ENCODE measurements at regions not wholly inside any gene's neighbourhood (a gene's known extent, or its start where the extent isn't known, plus 50 kb on each side); places are given as distances from the start of the nearest gene placed in this dataset.

- no peak for DNase-seq (ENCODE audit: low read depth)
- no peak for TF ChIP-seq MYC (IDR thresholded peaks at IDR 0.05; ENCODE audit: low read depth, low read length)
- TF ChIP-seq, protein P1, sequence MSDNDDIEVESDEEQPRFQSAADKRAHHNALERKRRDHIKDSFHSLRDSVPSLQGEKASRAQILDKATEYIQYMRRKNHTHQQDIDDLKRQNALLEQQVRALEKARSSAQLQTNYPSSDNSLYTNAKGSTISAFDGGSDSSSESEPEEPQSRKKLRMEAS (IDR thresholded peaks at IDR 0.05; ENCODE audit: low read depth, low read length), result no peak
- no peak for TF ChIP-seq CTCF (IDR thresholded peaks at IDR 0.05; ENCODE audit: low read depth, low read length)
- no peak for TF ChIP-seq POLR2A (IDR thresholded peaks at IDR 0.05; ENCODE audit: extremely low read depth, insufficient read length)
- H3K4me3 ChIP-seq (ENCODE audit: low read depth, low read length), result no peak overlapping the region
Observed at GRCh38 chr7:17659126-17659525, 281.2 kb downstream of the SNX13 start.

- H3K4me3 ChIP-seq (ENCODE audit: low read depth, low read length), result no peak overlapping the region
- no peak for DNase-seq (ENCODE audit: low read depth)
- no peak for TF ChIP-seq CTCF (IDR thresholded peaks at IDR 0.05; ENCODE audit: low read depth, low read length)
Observed at GRCh38 chr7:17660116-17660515, 280.2 kb downstream of the SNX13 start.

DNA sequence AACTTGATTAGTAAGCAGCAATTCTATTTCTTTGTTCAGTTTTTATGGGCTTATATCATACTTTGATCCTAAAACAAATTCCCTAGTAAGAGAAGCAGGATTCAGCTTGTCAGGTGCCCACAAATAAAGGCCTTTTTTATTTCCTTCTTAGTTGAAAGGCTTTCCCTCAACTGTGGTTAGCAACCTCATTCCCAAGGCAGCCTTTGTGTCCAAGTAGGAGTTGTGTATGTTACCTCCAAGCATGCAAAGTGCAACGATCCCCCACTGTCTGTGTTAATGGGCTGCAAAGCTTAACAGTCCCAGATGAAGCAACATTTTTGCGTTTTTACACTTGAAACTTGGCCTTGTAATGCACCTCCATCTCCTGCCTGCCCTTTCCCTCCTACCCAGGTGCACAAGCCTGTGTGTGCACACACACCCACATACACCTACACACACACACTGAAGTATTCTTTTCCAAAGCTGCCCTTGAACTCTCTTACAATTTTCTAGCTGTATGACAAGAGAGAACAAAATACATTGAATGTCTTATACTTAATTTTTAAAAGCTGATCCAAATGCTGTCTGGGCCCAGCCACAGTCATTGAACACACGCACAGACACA lies 278.2 kb downstream of the SNX13 start:
- TF ChIP-seq CTCF (IDR thresholded peaks at IDR 0.05; ENCODE audit: low read depth, low read length) (no peak), POLR2A (IDR thresholded peaks at IDR 0.05; ENCODE audit: extremely low read depth, insufficient read length) (no peak), MYC (IDR thresholded peaks at IDR 0.05; ENCODE audit: low read depth, low read length) (no peak)
- TF ChIP-seq, protein P1 (IDR thresholded peaks at IDR 0.05; ENCODE audit: low read depth, low read length), result no peak
- no peak for DNase-seq (ENCODE audit: low read depth)
- no peak overlapping the region for H3K4me3 ChIP-seq (ENCODE audit: low read depth, low read length)

DNA sequence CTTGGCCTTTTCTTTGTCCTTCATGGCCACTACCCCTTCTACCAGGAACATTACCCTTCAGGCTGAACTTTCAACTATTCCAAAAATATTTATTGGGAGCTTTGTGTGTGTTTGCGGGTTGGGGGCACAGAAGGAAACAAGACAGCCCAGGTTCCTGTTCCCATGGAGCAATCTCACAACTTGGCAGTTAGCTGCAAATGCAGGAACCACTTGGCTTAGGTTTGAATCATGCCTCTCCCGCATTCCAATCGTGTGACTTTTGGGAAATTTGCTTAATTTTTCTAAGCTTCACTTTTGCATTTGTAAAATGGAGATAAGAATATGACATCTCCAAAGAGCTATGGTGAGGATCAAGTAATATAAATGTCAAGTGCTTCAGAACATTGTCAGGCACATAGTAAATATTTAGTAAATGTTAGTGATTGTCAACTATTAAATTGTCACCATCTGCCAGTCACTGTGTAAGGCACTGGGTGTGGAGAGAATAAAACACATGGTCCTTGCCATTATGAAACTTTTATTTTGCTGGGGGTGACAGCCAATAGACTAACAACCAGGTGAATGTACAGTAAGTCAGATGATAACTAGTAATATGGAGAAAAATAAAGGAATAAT lies 277.1 kb downstream of the SNX13 start:
- TF ChIP-seq MYC (IDR thresholded peaks at IDR 0.05; ENCODE audit: low read depth, low read length), result no peak
- no peak for DNase-seq (ENCODE audit: low read depth)

DNA sequence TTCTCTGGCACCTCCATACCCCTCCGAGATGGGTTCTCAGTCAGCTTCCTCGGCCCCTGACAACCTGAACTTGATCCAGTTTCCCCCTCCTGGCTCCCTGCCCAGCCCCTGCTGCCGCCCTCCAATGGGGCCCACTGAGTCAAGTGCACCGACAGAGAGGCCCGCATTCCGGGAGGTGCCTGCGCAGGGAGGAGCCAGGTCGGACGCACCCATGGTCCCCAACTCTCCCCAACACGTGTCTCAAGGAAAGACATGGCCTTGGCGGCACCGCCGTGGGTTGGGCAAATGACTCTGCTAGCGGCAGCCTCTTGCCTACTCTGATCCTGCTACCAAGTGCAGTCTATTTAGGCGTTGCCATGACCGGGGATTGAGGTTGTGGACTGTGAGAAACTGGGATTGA lies 275.3 kb downstream of the SNX13 start:
- H3K4me3 ChIP-seq (ENCODE audit: low read depth, low read length), result no peak overlapping the region
- TF ChIP-seq, protein P1 (IDR thresholded peaks at IDR 0.05; ENCODE audit: low read depth, low read length), result no peak
- no peak for TF ChIP-seq CTCF (IDR thresholded peaks at IDR 0.05; ENCODE audit: low read depth, low read length)
- no peak for TF ChIP-seq MYC (IDR thresholded peaks at IDR 0.05; ENCODE audit: low read depth, low read length)
- TF ChIP-seq POLR2A (IDR thresholded peaks at IDR 0.05; ENCODE audit: extremely low read depth, insufficient read length), result no peak
- DNase-seq (ENCODE audit: low read depth), result no peak

More for the DNA sequence above, 277.1 kb downstream of the SNX13 start:
- H3K4me3 ChIP-seq (ENCODE audit: low read depth, low read length), result no peak overlapping the region

DNA sequence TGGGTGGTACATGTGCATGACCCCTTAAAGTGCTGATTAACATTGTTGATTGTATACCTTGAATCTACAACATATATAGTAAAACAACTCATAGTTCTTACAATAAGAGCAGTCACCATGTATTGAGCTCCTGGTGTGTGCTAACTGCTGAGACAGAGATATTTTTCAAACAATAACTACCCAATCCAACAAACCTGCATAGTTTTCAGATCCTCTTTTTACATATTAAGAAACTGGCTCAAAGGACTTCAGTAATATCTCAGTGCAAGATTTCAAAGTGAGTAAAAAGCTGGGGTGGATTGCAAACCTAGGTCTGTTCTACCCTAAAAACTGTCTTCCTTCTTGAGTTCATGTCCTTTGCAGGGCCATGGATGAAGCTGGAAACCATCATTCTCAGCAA lies 272.2 kb downstream of the SNX13 start:
- no peak overlapping the region for H3K4me3 ChIP-seq (ENCODE audit: low read depth, low read length)
- DNase-seq (ENCODE audit: low read depth), result no peak
- TF ChIP-seq CTCF (IDR thresholded peaks at IDR 0.05; ENCODE audit: low read depth, low read length), result no peak
- TF ChIP-seq MYC (IDR thresholded peaks at IDR 0.05; ENCODE audit: low read depth, low read length), result no peak
- TF ChIP-seq POLR2A (IDR thresholded peaks at IDR 0.05; ENCODE audit: extremely low read depth, insufficient read length), result no peak
- TF ChIP-seq, protein P1 (IDR thresholded peaks at IDR 0.05; ENCODE audit: low read depth, low read length), result no peak

Data from NB4 (cell line).